Anterior cingulate cortex (tissue), 58 donors: ENCODE measurements at regions not wholly inside any gene's neighbourhood (a gene's known extent, or its start where the extent isn't known, plus 50 kb on each side); places are given as distances from the start of the nearest gene placed in this dataset.
"Not testable (repeated sequence)": the region's sequence is repeated elsewhere in the genome, so short reads cannot be mapped to it uniquely, and the experiment has no call there.

Source experiments
- DNase-seq, 58 donors: peaks; one replicate each; lab custom pipeline; 2025; lab: John Stamatoyannopoulos, UW

- DNase-seq: no peak
Observed at GRCh38 chr2:240191001-240191400, 50.5 kb upstream of the OTOS start.

- DNase-seq: no peak
Observed at GRCh38 chr2:240192661-240193060, 52.2 kb upstream of the OTOS start.

- not testable (repeated sequence) for DNase-seq
Observed at GRCh38 chr2:240194341-240194762, 53.9 kb upstream of the OTOS start.

- DNase-seq: no peak
Observed at GRCh38 chr2:240195316-240195861, 54.9 kb upstream of the OTOS start.

- no peak for DNase-seq
Observed at GRCh38 chr2:240196716-240197461, 56.4 kb upstream of the OTOS start.

GRCh38 chr2:240197462-240198139, 57.1 kb upstream of the OTOS start:
- DNase-seq: no peak

GRCh38 chr2:240198226-240198625, 57.8 kb upstream of the OTOS start:
- DNase-seq: no peak

- DNase-seq: no peak
Observed at GRCh38 chr2:240199133-240199870, 58.8 kb upstream of the OTOS start.

GRCh38 chr2:240200230-240201051, 60.0 kb upstream of the OTOS start:
- DNase-seq: no peak

- peak in 6 of 58 donors; percentile 7 to 29 (median 16) for DNase-seq
Observed at GRCh38 chr2:240201866-240202265, 61.4 kb upstream of the OTOS start.

GRCh38 chr2:240202586-240202985, 62.1 kb upstream of the OTOS start:
- no peak for DNase-seq

- no peak for DNase-seq
Observed at GRCh38 chr2:240203031-240203787, 62.8 kb upstream of the OTOS start.

GRCh38 chr2:240203788-240204270, 63.4 kb upstream of the OTOS start:
- no peak for DNase-seq

GRCh38 chr2:240204431-240205276, 64.2 kb upstream of the OTOS start:
- DNase-seq: no peak

GRCh38 chr2:240205348-240205747, 64.9 kb upstream of the OTOS start:
- DNase-seq: peak in 1 of 58 donors; percentile 35

- DNase-seq: no peak
Observed at GRCh38 chr2:240205772-240206171, 65.3 kb upstream of the OTOS start.

- DNase-seq: no peak
Observed at GRCh38 chr2:240206630-240207029, 66.2 kb upstream of the OTOS start.

GRCh38 chr2:240207661-240208060, 67.2 kb upstream of the OTOS start:
- no peak for DNase-seq
